ENCODE measurements at regions not wholly inside any gene's neighbourhood (a gene's known extent, or its start where the extent isn't known, plus 50 kb on each side); places are given as distances from the start of the nearest gene placed in this dataset.
A peak's percentile ranks its signal among the peaks of the same experiment; 100 is the strongest.
"Not testable (repeated sequence)": the region's sequence is repeated elsewhere in the genome, so short reads cannot be mapped to it uniquely, and the experiment has no call there.

DNA sequence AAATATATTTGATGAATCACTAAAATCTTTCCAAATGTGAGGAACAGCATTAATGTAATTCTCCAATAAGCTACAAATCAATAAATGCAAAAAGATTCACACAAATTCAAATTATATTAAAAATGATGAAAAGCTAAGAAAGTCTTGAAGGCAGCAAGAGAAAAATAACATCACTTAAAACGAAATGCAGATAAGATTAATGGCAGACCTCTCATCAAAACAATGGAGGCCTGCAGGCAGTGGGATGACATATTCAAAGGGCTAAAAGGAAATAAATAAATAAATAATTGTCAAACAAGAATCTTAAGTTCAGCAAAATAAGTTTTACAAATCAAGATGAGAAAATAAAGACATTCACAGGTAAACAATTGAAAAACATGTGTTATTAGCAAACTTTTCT, 952.1 kb downstream of the SLITRK6 start:
- ATAC-seq: no peak

DNA sequence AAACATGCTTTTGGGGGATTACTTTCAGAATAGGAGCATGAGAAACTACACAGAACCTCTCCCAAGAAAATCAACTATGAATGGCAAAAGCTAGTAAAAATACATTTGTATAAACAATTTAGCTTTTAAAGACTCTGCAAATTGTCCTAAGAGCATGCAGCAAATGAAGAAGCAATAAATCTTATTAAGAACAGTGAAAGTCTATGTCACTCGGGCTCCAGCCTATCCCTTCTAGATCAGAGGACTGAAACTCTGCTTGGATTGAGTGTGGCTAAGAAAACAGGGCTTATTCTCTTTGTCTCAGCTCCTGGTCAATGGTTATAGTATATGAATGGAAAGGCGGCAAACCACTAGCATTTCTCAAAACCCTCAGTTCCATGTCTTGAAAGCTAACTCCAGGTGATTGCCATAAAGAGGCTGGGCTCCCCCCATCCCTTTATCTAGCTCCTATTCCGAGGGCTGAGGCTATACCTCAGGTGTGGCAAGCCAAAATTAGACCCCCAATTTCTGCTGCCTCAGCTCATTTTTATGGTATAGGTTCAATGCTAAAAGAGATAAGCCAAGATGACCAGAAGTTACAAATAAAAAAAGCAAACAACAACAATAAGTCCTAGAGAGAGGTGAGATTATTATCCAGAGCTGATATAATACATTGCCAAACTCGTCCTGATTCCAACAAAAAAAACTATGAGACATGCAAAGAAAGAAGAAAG, 953.2 kb downstream of the SLITRK6 start:
- no peak for ATAC-seq
- no peak for DNase-seq

More for the DNA sequence above, 952.1 kb downstream of the SLITRK6 start:
- DNase-seq: no peak

DNA sequence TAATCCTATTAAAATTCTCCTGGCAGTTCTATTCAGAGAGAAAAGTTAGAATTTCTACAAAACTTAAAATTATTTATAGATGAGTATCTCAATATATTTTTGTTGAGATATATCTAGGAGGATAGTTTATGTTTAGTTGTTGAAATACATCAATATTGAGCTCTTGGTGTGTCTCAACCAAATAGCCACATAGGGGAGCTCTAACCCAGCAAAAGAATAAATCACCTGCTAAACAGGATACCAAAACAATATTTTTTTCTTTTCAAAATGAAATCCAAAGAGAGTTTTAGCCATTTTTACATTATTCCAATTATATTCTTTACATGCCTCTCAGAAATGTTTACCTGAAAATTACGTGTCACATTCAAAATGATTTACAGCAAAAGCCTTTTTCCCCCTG, 954.7 kb downstream of the SLITRK6 start:
- ATAC-seq (no peak), DNase-seq (no peak)

DNA sequence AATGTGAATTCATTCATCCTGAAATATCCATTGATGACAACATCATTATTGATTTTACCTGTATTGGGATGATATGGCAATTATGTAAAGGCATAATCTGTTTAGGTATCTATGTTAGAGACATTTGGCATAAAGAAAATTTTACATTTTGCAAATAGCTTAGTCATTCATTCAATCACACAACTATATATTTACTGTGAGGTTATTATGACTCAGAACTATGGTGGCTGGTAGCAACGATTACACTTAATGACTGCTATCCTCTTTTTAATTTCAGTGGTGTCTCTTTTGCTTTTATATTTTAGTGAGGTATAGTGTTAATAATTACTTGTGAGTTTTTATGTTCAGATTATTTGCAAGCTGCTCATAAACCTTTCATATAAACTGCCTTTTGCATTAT, 955.9 kb downstream of the SLITRK6 start:
- ATAC-seq: no peak
- DNase-seq: no peak

DNA sequence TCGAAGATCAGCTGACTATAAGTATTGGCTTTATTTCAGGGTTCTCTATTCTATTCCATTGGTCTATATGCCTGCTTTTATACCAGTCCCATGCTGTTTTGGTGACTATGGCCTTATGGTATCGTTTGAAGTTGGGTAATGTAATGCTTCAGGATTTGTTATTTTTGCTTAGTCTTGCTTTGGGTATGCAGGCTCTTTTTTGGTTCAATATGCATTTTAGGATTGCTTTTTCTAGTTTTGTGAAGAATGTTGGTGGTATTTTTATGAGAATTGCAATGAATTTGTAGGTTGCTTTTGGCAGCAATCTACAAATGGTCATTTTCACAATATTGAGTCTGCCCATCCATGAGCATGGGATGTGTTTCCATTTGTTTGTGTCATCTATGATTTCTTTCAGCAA, 951.9 kb upstream of the SLITRK1 start:
- no peak for DNase-seq
- no peak for ATAC-seq

DNA sequence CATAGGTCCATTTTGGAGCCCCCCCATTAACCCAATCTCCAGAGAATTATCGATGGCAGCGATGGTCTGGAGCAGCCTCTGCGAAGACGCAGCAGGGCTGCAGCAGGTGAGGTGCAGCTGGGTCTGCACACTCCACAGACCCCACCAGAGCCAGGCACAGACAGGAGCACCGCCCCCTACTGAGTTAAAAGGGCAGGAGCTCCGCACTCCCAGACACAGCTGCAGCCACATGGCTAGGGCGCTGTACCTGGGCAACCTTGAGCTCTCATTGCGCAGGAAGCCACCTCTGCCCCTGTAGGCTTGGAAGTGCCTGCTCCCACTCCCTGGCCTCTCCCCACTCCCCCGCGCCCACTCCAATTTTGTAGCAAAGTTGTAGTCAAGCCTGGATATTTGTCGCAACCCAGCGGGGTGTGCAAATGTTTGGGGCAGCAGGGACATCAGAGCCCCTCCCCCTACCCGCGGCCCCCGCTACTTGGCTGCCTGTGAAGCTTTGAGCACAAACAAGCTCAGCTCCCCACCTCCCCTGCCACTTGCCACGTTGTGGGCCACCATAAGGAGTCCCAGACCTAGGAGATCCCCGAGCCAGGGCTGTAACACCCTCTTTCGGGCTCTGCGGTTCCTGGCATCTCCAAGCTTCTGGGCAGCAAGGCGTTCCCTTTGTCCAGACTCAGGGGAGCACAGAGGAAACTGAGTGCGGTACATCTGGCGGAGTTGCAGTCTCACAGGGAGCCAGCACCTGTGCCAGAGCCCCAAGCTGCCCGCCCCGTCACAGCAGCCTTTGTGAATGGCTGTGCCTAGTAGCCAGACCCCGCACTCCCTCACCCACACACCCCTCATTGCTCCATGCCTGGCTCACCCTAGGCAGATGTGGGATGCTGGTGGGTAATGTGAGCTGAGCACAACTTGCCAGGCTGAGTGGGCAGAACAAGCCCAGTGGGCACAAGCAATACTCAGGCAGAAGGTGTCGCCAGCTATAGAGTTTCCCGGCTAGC, 949.7 kb upstream of the SLITRK1 start:
- DNase-seq (no peak), ATAC-seq (peak; percentile 52)

DNA sequence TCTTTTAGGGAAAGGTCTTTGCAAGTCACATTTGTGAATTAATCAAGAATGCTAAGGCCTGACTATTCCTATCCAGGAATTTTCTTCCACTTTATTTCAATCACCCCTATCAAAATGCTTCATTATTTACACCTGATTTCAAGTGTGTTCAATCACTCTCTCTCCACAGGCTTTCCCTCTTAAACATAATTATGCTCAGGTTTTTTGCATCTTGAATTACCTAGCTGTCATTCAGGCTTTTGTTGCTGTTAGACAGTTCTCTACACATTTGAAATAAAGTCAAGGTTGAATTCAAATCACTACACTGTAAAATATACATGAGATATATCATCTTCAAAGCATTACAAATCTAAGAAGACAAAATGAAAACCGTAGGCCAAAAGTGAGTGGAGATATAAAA, 941.3 kb upstream of the SLITRK1 start:
- ATAC-seq: no peak
- DNase-seq: no peak

DNA sequence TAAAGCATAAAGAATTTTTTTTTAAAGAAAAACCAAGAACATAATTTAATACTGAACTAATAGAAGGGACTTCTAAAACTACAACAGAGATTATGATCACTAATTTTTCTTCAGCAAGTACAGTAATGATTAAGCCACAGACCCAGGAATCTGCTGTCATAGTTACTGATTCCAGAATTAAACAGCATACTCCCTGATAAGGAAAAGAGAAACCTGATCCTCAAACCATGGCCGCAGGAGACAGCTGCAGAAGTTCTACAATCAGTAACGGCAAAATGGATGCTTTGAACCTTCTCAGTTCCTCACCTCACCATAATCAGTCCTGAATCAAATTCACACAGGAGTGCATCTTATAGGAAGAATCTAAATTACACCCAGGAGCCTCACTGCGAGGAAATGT, 939.0 kb upstream of the SLITRK1 start:
- DNase-seq (no peak), ATAC-seq (no peak)

DNA sequence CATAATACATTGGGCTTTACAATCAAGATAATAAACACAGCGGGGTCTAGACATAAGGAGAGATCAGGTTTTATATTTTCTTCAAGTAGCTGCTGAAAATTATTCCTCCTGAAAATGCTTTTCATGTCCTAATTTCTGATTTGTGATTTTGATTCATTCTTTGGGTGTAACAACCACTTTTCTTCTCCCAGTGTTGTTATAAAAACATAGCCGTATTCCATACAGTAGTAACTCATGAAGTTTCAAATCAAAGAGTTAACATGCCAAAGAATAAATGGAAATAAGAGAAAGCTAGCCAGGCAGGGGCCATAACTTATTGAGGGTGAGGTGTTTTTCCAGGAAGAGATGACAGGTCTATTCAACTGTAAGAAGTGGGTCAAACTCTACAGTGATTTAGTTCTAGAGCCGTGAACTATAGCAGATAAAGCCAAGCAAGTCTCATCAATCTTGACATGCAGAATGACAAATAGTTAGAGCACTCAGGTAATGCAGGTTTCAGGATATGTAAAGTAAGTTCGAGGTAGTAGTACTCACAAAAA, 934.4 kb upstream of the SLITRK1 start:
- ATAC-seq (no peak), DNase-seq (no peak)

DNA sequence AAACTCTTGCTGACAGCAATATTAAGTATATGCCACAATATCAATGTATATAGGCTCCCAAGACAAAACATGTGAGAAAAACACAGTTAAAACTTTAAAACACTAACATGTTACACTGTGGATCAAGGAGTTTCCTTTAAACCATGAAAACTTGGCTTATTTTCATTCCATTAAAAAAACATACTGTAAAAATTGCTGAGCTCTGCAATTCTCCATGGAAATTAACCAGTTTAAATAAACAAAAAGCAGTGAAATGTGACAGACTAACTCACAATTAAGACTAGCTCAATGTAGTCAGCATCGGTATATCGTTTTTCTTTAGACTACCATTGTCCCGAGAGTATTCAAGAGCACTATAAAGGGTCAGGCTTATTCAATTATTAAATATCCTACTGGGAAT, 930.5 kb upstream of the SLITRK1 start:
- no peak for ATAC-seq
- DNase-seq: no peak

DNA sequence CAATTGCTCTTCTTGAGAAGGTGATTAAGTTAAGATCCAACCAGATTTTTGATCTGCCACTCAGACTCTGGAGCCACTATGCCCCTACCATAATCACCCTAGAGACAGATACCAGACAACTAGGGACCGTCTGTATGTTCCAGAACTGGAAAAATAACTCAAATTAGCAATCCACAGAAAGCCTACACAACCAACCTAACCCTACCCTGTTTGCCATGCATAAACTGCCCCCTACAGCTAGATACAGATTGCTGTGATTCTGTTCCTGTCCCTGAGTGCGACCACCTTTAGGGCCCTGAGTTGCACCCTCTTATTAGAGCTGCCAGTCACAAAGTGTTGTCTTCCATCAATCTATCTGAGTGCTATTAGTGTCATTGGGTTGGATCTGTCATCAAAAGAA, 929.8 kb upstream of the SLITRK1 start:
- ATAC-seq (no peak), DNase-seq (no peak)

DNA sequence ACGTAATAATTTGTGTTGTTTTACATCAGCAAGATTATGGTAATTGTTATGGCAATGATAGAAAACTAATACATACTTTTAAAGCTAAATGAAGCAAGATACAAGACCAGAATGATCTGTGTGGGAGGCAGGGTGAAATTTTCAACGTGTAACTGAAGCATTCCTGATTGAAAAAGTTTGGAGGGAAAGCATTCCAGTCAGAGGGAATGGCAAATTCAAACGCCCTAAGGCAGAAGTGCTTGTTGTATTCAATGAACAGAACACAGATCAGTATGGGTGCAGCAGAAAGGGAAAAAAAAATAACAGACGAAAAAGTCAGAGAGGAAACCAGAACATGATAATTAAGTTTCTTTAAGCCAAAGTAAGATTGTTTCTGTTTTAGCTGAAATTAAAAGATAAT, 928.5 kb upstream of the SLITRK1 start:
- DNase-seq (no peak), ATAC-seq (no peak)

DNA sequence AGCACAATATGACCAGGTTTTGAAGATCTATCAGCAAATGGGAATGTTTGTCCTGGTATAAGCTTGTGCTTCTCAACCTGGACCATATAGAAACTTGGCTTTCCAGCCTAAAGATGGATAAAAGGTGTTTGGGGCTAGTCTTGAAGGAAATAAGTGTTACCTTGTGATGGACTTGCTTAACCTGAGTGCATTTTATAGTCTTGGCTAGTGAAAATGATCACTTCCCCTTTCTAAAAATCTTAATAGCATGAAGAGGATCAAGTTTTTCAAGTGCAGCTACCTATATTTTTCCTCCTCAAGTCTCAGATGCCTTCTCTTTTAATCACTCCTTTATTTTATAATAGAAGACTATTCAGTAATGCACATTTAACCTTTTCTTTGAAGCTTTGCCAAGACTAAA, 919.8 kb upstream of the SLITRK1 start:
- DNase-seq: no peak
- no peak for ATAC-seq

DNA sequence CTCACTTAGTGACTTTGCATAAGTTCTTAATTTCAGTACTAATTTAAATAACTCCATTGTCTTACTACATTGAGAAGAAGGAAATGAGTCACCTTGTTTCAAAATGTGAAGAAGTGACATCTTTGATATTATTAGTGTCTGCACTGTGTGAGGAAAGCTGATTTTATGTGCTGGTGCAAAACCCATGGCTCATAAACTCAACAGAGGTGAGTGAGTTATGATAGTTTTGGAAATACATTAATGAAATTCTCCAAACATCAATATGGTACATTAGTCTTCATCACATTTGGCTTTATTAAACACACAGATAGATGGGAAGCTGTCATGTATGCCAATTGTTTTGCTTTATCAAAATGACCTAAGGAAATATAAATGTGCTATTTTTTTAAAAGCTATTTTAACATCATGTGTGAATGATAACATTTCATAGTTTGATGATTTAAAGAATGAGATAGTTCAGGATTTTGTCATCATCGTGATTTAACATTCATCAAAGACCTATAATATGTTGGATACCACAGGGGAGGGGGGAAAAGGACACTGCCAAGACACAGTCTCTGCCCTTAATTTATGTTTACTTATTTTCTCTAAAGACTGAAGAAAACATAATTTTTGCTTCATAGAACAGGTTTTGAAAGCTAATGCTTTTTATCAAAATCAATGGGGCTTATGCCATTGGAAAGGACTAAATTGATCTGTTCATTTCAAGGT, 902.3 kb upstream of the SLITRK1 start:
- DNase-seq: no peak
- ATAC-seq: no peak

DNA sequence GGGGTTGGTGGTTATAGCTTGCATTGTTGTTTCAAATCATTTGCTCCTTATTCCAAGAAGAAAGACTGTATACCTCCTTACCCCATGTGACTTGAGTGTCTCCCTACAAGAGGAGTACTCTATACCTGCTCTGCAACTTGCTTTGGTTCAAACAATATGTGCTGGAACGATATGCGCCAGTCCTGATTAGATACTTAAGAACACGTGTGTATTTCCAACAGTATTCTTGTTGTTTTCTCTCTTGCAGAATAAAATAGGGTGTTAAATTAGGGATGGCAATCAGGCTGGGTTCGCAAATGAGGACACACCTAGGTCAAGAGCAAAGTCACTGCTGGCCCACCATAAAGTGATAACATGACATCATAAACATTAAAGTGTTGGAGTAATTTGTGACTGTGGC, 895.0 kb upstream of the SLITRK1 start:
- ATAC-seq (no peak), DNase-seq (no peak)

DNA sequence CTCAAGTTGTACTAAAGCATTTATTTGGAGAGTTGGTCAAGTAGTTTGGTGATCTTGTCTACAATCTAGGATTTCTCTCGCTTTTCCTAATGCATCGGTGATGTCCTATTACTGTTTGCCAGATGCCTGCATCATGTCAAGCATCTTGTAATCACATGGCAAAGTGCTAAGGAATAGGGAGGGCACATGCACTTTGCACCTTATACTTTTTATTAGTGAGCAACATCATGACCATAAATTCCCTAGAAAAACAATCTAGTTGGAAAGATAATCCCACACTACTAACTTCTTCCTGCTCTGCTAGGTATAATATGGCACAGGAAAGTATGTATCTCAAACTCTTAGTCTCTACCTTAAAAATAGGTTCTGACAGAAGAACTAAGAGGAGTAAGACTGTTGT, 894.3 kb upstream of the SLITRK1 start:
- ATAC-seq: no peak
- DNase-seq: no peak

DNA sequence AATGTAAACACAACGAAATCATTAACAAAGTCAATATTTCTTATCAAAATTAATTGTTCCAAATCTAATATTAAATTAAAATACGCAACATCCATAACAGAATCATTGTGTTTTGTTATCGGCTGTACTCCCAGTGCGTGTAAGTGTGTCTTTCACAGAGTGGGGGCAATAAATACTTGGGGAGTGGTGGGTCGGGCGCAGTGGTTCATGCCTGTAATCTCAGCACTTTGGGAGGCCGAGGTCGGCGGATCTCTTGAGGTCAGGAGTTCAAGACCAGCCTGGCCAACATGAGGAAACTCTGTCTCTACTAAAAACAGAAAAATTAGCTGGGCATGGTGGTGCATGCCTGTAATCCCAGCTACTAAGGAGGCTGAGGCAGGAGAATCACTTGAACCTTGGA, 893.6 kb upstream of the SLITRK1 start:
- not testable (repeated sequence) for ATAC-seq

DNA sequence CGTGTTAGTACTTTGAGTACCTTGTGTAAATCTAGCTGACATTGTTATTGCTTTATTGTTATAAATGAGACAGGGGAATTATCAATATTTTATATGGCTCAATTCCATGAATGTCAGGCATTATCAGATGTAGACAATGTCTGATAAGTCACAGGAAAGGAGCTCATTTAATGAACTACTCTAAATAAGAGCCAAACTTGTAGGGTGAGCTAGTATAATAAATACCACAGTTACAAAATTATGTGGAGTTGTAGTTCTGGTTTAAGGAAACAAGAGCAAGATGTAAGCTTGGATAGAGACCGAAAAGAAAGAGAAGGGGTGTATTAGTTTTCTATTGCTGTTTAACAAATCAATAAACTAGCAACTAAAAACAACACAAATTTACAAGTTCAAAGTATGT, 891.8 kb upstream of the SLITRK1 start:
- no peak for DNase-seq
- no peak for ATAC-seq

More for the DNA sequence above, 893.6 kb upstream of the SLITRK1 start:
- not testable (repeated sequence) for DNase-seq

DNA sequence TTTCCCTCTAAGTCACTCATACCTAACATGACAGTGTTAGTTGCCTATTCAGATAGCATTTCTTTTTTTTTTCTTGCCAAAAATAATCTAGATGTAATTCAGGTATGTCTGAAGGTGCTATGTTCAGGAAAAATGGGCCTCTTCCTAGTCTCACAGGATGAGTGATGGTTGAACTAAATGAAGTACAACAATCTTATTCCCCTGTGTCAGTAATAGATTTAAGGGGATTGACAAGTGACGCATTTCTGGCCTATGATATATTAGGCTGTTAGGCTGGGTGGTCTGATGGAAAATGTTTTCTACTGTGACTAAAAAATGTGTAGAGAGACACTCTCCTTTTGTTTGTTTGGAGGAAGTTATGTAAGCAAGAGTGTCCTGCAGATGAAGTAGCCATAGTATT, 878.7 kb upstream of the SLITRK1 start:
- ATAC-seq (no peak), DNase-seq (no peak)

DNA sequence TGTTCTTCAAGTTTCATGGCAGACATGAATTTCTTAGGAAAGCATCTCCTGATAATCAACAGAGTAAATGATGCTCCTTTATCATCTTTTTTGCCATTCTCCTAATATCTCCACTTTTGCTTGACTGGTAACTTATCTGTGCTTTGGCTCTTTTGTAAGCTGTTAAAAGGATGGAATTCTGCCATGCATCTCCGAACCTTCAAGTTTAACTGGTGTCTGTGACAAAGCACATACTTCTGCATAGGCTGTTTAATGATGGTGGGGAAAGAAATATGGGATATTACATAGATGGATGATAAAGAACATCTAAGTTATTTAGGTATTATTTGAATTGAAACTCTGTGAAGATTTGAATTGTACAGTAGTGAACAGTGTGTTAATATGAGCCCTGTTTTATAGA, 866.9 kb upstream of the SLITRK1 start:
- ATAC-seq (no peak), DNase-seq (no peak)

DNA sequence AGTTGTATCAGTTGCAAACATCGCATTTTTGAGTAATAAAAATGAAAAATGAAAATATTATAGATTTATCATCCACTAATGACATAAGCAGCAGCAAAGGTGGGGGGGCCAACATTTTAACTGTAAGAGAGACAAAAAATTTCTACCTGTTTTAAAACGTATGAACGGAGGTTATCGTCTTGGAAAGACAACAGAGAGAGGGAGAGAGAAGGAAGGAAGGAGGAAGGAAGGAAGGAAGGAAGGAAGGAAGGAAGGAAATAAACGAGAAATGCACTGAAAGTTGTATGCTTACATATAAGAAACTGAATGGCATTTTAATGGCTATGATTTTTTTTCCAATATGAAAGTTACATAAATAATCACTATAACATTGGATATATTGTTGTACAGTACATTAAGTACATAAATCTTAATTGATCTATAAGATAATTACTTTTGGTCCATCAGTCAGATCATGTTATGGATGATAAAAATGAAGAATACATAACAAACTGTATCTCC, 862.8 kb upstream of the SLITRK1 start:
- ATAC-seq (no peak), DNase-seq (no peak)

DNA sequence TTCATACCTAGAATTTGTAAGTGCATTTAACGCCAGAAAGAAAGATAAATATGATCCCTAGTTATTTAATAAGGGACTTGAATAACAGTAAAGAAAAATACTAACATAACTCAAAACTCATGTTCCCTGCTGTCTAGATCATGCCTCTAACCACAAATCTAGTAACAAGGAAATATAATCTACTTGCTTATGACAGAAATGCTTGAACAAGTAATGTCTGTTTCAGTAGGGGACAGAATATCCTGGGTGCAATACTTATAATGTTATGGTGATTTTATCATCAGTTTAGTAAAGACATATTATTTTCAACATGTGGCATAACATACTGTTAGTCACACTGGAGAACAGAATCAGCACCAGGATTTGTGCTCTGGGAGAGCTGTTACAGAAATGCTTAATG, 861.9 kb upstream of the SLITRK1 start:
- no peak for ATAC-seq
- no peak for DNase-seq

All from stimulated activated naive CD8-positive, alpha-beta T cell treated with anti-CD3 and anti-CD28 coated beads, Interleukin-15, Interleukin-2, amounts not matched to agents 100 U/mL and 50 U/mL, for 24 hours (primary cell).